ENCODE measurements at regions not wholly inside any gene's neighbourhood (a gene's known extent, or its start where the extent isn't known, plus 50 kb on each side); places are given as distances from the start of the nearest gene placed in this dataset.

DNA sequence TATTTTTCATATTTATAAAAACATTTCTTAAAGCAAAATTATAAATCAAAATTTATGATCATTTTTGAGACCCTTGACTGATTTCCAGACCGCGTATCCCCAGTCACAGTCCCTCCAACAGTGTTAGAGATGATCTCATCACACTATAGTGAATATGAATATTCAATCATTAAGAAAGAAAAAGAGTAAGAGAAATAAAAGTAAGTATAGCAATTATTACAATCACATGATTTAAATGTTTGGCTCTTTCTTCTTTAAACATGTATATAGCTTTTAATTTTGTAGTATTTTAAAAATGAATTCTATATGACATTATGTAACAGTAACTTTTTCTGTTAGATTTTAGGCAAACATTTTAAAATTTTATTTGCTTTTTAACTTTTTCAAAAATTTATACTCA, 438.3 kb downstream of the RFPL4B start:
- no peak for DNase-seq
- no peaks in the 10 kb centered on the region for H3K36me3 ChIP-seq
- no peak overlapping the region for H3K4me3 ChIP-seq (ENCODE audit: low read depth, low read length)
- H3K4me1 ChIP-seq: no peaks in the 10 kb centered on the region; the same call in 1 of the 2 replicates
- TF ChIP-seq, protein P1, sequence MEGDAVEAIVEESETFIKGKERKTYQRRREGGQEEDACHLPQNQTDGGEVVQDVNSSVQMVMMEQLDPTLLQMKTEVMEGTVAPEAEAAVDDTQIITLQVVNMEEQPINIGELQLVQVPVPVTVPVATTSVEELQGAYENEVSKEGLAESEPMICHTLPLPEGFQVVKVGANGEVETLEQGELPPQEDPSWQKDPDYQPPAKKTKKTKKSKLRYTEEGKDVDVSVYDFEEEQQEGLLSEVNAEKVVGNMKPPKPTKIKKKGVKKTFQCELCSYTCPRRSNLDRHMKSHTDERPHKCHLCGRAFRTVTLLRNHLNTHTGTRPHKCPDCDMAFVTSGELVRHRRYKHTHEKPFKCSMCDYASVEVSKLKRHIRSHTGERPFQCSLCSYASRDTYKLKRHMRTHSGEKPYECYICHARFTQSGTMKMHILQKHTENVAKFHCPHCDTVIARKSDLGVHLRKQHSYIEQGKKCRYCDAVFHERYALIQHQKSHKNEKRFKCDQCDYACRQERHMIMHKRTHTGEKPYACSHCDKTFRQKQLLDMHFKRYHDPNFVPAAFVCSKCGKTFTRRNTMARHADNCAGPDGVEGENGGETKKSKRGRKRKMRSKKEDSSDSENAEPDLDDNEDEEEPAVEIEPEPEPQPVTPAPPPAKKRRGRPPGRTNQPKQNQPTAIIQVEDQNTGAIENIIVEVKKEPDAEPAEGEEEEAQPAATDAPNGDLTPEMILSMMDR (IDR thresholded peaks at IDR 0.05; ENCODE audit: low read depth, low read length): no peak
- no peaks in the 10 kb centered on the region for H3K9me3 ChIP-seq
- no peaks in the 10 kb centered on the region for H3K27me3 ChIP-seq

DNA sequence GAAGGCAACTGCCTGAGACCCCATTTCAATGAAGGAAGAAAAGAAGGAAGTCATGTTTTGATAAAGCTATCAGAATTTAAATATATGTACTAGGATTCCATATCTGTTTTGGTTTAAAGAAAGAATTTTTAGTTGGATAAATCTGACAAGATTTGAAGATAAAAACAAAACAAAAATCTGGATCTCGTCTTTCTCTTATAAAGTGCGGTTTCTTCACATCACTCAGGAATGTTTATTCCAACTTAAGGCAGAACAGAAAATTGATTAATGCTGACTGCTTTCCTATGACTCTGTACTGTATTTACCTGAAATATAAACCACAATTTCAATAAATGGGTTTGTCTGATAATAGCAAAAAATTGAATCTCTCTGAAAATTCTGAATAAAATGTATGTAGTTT, 439.7 kb downstream of the RFPL4B start:
- Histone ChIP-seq H3K4me1 (no peaks in the 10 kb centered on the region), H3K4me3 (ENCODE audit: low read depth, low read length) (no peak overlapping the region), H3K27me3 (no peaks in the 10 kb centered on the region), H3K9me3 (no peaks in the 10 kb centered on the region), H3K36me3 (no peaks in the 10 kb centered on the region)
- TF ChIP-seq, protein P1 (IDR thresholded peaks at IDR 0.05; ENCODE audit: low read depth, low read length): no peak
- DNase-seq: no peak

DNA sequence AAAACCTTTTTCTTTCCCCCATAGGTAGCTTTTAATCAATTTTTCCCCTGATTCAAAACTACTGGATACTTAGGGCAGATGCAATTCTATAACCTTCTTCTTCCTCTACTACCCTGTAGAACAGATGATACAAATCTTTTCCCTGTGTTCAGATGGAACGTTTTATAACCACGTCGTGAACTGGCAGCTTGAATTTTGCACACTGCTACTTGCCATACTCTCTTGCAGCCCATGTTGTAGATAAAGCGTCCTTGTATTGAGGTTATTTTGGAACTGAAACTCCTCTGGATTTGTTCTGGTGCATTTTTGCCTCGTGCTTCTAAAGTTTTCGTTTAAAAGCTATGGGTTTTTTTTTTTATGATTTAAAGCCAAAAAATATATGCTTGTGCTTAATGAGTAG, 440.2 kb downstream of the RFPL4B start:
- Histone ChIP-seq H3K27me3 (no peaks in the 10 kb centered on the region), H3K4me1 (no peaks in the 10 kb centered on the region), H3K36me3 (no peaks in the 10 kb centered on the region), H3K9me3 (no peaks in the 10 kb centered on the region), H3K4me3 (ENCODE audit: low read depth, low read length) (no peak overlapping the region)
- no peak for DNase-seq
- TF ChIP-seq, protein P1 (IDR thresholded peaks at IDR 0.05; ENCODE audit: low read depth, low read length): no peak

DNA sequence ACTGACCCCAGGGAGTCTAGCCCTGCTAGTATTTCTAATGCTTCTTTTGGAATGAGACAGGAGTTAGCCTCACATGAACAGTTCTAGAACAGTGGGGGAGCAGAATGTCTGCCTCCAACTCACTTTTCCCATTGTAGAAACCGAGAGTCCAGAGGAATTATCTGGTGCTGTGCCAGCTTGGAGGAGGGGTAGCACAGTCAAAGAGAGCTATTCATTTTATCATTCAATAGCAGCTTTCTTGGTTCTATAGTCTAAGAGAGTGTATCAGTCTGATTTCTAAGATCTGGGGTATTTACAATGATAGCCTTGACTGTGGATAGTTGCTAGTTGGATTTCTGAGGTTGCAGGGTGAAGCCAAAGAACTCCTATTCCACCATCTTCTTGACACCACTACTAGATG, 448.2 kb downstream of the RFPL4B start:
- TF ChIP-seq, protein P1 (IDR thresholded peaks at IDR 0.05; ENCODE audit: low read depth, low read length): no peak
- Histone ChIP-seq H3K4me3 (ENCODE audit: low read depth, low read length) (no peak overlapping the region), H3K4me1 (no peaks in the 10 kb centered on the region), H3K36me3 (no peaks in the 10 kb centered on the region), H3K27me3 (no peaks in the 10 kb centered on the region), H3K9me3 (no peaks in the 10 kb centered on the region)
- DNase-seq: no peak

DNA sequence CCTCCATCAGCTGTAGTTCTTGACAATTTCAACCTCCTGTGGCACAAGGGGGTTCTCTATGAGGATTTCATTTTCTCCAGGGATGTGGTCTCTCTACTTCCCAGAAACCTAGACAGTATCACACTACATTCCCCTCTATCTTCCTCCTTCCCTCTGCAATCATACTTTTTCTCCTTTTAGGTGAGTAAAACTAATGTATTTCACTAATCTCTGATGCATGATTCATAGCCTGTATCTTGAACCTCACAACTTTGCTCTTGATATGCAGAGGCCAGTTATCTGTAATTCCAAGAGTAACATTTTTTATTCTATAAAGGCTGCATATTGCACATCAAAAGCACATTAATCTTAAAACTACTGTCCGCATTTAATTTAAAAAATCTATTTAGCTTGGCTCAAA, 449.6 kb downstream of the RFPL4B start:
- Histone ChIP-seq H3K27me3 (no peaks in the 10 kb centered on the region), H3K9me3 (no peaks in the 10 kb centered on the region), H3K36me3 (no peaks in the 10 kb centered on the region), H3K4me1 (no peaks in the 10 kb centered on the region), H3K4me3 (ENCODE audit: low read depth, low read length) (no peak overlapping the region)
- TF ChIP-seq, protein P1 (IDR thresholded peaks at IDR 0.05; ENCODE audit: low read depth, low read length): no peak
- no peak for DNase-seq

DNA sequence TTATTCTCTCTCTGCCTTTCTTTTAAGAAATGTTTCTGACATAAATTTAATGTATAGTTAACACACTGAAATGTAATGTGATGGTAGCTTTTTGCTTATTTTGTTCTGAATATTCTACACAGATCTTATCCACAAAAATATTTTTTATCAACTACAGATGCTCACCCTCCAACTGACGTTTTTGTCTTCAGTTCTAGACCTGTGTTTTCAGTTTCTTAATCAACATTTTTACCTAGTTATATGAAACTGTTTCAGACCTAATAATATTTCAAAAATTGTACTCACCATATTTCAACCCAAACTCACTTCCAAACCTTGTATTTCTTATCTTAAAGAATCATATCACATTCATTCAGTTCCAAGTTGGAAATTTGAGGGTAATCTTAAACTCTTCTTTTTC, 452.8 kb downstream of the RFPL4B start:
- TF ChIP-seq, protein P1 (IDR thresholded peaks at IDR 0.05; ENCODE audit: low read depth, low read length): no peak
- DNase-seq: no peak
- Histone ChIP-seq H3K4me1 (no peaks in the 10 kb centered on the region), H3K4me3 (ENCODE audit: low read depth, low read length) (no peak overlapping the region), H3K9me3 (no peaks in the 10 kb centered on the region), H3K36me3 (no peaks in the 10 kb centered on the region), H3K27me3 (no peaks in the 10 kb centered on the region)
